C1 segment of cervical spinal cord (tissue), 14 donors: ENCODE measurements at regions not wholly inside any gene's neighbourhood (a gene's known extent, or its start where the extent isn't known, plus 50 kb on each side); places are given as distances from the start of the nearest gene placed in this dataset.

Experiments used
- DNase-seq, 14 donors: peaks; one replicate each; lab custom pipeline; 2025; lab: John Stamatoyannopoulos, UW

- DNase-seq, result no peak
Observed at GRCh38 chr4:180630012-180630665, 1613.1 kb upstream of the TENM3 start.

GRCh38 chr4:180634306-180634705 is 1608.9 kb upstream of the TENM3 start:
- no peak for DNase-seq

- no peak for DNase-seq
Observed at GRCh38 chr4:180635281-180635680, 1607.9 kb upstream of the TENM3 start.

DNA sequence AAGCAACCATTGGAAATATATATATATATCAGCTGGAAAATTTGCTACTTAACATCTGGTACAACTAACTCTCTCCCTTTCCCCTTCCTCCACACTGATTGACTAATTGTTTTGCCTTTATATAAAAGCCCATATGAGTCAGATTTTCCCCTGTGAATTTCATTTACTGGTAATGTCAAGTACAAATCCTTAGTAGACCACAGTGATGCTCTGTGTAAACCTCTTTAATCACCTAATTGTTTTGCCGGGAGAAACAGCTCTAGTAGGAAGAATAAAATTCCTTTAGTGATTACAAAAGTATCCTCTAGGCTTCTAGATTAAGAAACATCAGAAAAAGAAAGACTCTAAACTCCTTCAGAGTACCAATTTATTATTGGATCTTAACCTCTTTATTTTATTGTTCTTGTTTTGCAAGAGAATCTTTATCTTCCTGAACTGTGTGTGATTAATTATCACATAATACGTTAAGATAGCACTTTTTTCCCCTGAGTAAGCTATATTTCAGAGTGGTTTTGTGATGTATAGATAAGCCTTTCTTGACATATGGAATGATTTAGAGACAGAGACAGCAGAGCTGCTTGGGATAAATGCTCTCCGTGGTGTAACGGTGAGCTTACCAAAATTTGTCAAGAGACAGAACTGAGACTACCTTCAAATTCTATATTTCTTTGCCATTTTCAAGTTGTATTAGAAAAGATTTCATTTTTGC is 1606.4 kb upstream of the TENM3 start:
- no peak for DNase-seq

DNA sequence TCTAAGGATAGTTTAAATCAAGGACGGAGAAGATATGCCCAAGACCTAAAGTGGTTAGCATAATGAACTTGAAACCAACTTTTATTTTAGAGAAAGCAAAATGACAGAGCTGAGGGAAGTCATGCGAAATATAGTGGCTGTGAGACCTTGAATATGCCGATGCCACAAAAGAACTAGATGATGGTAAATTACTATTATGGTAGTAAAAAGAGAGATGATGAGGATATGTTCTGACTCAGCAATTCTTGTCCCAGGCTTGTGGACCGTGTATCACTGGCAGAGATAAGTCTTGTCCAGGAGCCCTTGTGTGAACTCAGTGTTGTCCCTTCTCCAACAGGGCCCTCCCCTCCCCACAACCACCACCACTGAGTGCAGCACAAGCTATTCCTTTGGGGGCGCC is 1605.6 kb upstream of the TENM3 start:
- DNase-seq, result no peak

GRCh38 chr4:180640193-180640592 is 1603.0 kb upstream of the TENM3 start:
- DNase-seq, result no peak

DNA sequence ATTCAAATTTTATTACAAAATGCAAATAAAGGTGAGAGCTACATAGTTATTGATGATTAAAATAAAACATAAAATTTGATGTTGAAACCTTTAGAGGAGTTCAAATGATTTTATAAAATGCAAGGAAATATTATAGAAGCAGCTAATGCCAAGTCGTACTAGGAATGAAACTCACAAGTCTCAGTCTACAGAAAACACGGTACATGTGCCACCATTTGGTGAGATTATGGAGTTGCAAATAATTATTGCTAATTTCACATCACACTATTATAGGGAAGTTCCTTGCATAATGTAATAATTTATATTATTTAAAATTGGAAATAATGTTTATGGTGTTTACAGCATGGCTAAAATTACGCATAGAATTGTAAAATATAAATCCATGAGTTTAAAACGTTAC is 1601.7 kb upstream of the TENM3 start:
- DNase-seq, result no peak

GRCh38 chr4:180642732-180643131 is 1600.5 kb upstream of the TENM3 start:
- no peak for DNase-seq

DNA sequence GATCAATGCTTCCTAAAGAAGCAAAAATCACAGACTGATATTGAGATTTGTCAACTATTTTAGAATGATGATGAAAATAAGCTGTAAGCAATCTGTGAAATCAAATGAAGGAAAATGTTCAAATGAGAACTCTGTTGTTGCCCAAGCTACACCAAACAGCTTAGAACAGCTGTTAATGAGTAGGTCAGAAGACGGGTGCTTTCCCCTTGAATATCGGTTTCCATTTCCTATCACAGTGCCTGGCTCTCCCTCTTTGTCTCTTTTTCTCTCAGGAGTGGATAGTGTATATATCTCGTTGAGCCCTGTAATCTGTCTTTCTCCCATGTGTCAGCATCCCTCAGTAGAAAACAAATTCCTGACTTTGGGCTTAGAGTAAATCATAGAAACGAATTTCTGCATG is 1592.9 kb upstream of the TENM3 start:
- DNase-seq, result no peak

GRCh38 chr4:180652533-180652932 is 1590.7 kb upstream of the TENM3 start:
- DNase-seq, result no peak

DNA sequence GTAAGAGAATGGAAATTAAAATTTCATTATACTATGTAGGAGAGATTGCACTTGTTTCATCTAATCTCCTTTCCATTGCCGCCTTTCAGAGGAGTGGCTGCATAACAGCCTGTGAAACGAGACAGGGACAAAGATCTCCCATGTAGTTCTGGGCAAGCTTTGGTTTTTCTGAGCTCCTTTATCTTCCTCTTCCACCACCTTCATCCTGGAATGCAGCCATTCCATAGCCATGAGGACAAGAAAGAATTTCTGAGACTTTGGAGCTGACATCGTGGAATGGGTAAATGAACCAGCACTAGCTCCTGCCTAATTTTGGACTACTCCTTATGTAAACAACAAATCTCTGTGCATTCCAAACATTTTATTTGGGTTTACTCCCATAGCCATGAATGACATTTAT is 1587.3 kb upstream of the TENM3 start:
- no peak for DNase-seq

GRCh38 chr4:180657881-180658280 is 1585.3 kb upstream of the TENM3 start:
- DNase-seq, result no peak

GRCh38 chr4:180664766-180665368 is 1578.3 kb upstream of the TENM3 start:
- peak in 9 of 14 donors; percentile 2 to 40 (median 15) for DNase-seq

DNA sequence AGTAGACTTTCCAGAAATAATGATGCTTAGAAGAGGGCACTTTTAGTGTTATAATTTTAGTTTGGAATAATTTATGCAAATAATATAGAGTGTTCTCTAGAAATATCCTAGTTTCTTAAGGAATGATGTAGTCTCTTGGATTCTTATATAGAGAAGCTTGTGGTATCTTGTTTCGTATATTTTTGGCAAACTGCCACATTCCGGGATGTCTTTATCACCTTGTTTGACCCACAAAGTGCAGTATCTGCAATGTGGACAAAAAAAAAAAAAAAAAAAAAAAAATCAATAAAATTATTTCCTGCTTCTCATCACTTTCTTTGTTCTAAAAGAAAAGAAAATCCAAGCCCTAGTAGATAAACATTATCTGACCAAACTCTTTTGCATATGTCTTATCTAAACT is 1577.7 kb upstream of the TENM3 start:
- DNase-seq, result no peak

- DNase-seq, result peak in 2 of 14 donors; percentile 2 to 20
Observed at GRCh38 chr4:180665994-180666824, 1577.0 kb upstream of the TENM3 start.

GRCh38 chr4:180668732-180669131 is 1574.5 kb upstream of the TENM3 start:
- no peak for DNase-seq

DNA sequence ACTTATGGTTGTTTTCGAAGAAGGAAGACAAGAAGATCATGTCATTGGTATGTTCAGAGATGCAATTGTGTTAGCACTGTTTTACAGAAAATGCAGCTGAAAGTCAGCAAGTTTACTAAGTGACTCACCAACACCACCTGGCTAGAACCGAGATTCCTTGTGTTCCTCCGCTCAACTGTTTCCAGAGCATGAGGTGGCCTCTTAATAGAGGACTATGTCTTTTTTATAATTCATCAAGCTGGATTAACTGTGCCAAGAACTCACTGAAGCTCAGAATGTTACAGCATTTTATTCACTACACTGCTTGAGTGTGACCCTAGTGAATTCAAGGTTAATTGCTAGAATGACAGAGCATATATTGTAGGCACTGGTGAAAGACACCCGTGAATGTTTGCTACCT is 1573.5 kb upstream of the TENM3 start:
- DNase-seq, result no peak

GRCh38 chr4:180674619-180675358 is 1568.4 kb upstream of the TENM3 start:
- DNase-seq, result no peak

GRCh38 chr4:180675359-180675650 is 1567.9 kb upstream of the TENM3 start:
- no peak for DNase-seq

- DNase-seq, result no peak
Observed at GRCh38 chr4:180680305-180680704, 1562.9 kb upstream of the TENM3 start.

GRCh38 chr4:180682776-180683175 is 1560.4 kb upstream of the TENM3 start:
- no peak for DNase-seq

- DNase-seq, result no peak
Observed at GRCh38 chr4:180683186-180683585, 1560.0 kb upstream of the TENM3 start.
